Suprapubic skin (tissue), 4 donors: ENCODE measurements at regions not wholly inside any gene's neighbourhood (a gene's known extent, or its start where the extent isn't known, plus 50 kb on each side); places are given as distances from the start of the nearest gene placed in this dataset.

ENCODE experiments used
- DNase-seq, 2 donors: peaks; one replicate each; pipeline ENCODE4 v3.0.0-alpha.2; 2019; ENCODE audit warnings: low spot score in 2 of 2
- H3K27ac ChIP-seq: fragments of 200-600 bp; sonication (generic); one replicate; pipeline ENCODE4 v1.5.1; 2019
- H3K27me3 ChIP-seq: fragments of 200-600 bp; sonication (generic); one replicate; pipeline ENCODE4 v1.5.1; 2019
- H3K36me3 ChIP-seq: fragments of 200-600 bp; sonication (generic); one replicate; pipeline ENCODE4 v1.5.1; 2019
- H3K4me1 ChIP-seq: fragments of 200-600 bp; sonication (generic); one replicate; pipeline ENCODE4 v1.5.1; 2019
- H3K4me3 ChIP-seq: fragments of 200-600 bp; sonication (generic); one replicate; pipeline ENCODE4 v1.5.1; 2019; ENCODE audit warnings: mild to moderate bottlenecking
- H3K9me3 ChIP-seq: fragments of 200-600 bp; sonication (generic); one replicate; pipeline ENCODE4 v1.5.1; 2019
- EP300 ChIP-seq: sonication (generic); formaldehyde crosslinking; IDR thresholded peaks from one replicate; pipeline ENCODE4 v1.6.1; 2017; ENCODE audit warnings: antibody characterized with exemption
- POLR2A ChIP-seq, 2 donors: fragments of 450-650 bp; IDR thresholded peaks; one replicate each; pipeline ENCODE4 v1.6.1; 2017; ENCODE audit warnings: antibody characterized with exemption in 2 of 2, mild to moderate bottlenecking in 2 of 2, moderate library complexity in 2 of 2
- POLR2AphosphoS5 ChIP-seq, 3 donors: sonication (generic); formaldehyde crosslinking; IDR thresholded peaks; one replicate each; pipeline ENCODE4 v1.6.1; 2017; ENCODE audit warnings: antibody characterized with exemption in 3 of 3
- WGBS: methylation state at CpG from one replicate; pipeline ENCODE4 v1.1.5; 2018; 5-methylcytosine and 5-hydroxymethylcytosine counted together
- TF ChIP-seq, protein P1 (sequence below), 2 donors: fragments of 200-600 bp in 1 of 2; fragments of 450-650 bp in 1 of 2; sonication (generic) in 1 of 2; IDR thresholded peaks; one replicate each; pipeline ENCODE4 v1.5.1; 2016 to 2019; ENCODE audit warnings: antibody characterized with exemption in 2 of 2, mild to moderate bottlenecking in 1 of 2, moderate library complexity in 1 of 2

- WGBS = 68% methylated on average over 3 of the region's 3 CpGs
- TF ChIP-seq EP300 (no peak), POLR2A (IDR thresholded peaks at IDR 0.05) (no peak), POLR2AphosphoS5 (IDR thresholded peaks at IDR 0.05) (no peak)
- TF ChIP-seq, protein P1, sequence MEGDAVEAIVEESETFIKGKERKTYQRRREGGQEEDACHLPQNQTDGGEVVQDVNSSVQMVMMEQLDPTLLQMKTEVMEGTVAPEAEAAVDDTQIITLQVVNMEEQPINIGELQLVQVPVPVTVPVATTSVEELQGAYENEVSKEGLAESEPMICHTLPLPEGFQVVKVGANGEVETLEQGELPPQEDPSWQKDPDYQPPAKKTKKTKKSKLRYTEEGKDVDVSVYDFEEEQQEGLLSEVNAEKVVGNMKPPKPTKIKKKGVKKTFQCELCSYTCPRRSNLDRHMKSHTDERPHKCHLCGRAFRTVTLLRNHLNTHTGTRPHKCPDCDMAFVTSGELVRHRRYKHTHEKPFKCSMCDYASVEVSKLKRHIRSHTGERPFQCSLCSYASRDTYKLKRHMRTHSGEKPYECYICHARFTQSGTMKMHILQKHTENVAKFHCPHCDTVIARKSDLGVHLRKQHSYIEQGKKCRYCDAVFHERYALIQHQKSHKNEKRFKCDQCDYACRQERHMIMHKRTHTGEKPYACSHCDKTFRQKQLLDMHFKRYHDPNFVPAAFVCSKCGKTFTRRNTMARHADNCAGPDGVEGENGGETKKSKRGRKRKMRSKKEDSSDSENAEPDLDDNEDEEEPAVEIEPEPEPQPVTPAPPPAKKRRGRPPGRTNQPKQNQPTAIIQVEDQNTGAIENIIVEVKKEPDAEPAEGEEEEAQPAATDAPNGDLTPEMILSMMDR (IDR thresholded peaks at IDR 0.05) = no peak
- no peak overlapping the region for H3K4me3 ChIP-seq
- peaks cover 9% of the 10 kb centered on the region for H3K4me1 ChIP-seq
- no peak for DNase-seq
- H3K27me3 ChIP-seq = no peaks in the 10 kb centered on the region
- H3K27ac ChIP-seq = no peak overlapping the region
- no peaks in the 10 kb centered on the region for H3K9me3 ChIP-seq
- H3K36me3 ChIP-seq = no peaks in the 10 kb centered on the region
These were observed 79.0 kb upstream of the SLC7A1 start for GRCh38 chr13:29674532-29674931.

DNA sequence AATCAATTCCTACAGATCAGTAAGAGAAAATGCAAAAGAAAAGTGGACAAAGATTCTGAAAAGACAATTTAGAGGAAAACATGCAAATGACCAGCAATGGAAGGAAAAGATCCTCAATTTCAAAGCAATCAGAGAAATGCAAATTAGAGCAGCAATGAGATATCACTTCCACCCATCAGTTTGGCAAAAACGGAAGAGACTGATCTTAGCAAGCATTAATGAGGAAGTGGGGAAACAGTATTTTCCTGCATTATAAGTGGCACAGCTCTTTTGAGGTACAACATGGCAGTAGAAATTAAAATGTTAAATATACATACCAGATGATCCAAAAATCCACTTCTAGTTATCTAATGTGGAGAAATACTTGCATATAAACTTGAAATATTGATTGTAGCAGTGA, 69.1 kb upstream of the SLC7A1 start:
- Histone ChIP-seq H3K36me3 (no peaks in the 10 kb centered on the region), H3K4me3 (no peak overlapping the region), H3K9me3 (peaks cover 3% of the 10 kb centered on the region), H3K4me1 (no peaks in the 10 kb centered on the region), H3K27me3 (no peaks in the 10 kb centered on the region), H3K27ac (no peak overlapping the region)
- WGBS = 29% methylated on average over 1 of the region's 1 CpG
- DNase-seq = no peak
- no peak for TF ChIP-seq POLR2A (IDR thresholded peaks at IDR 0.05)
- TF ChIP-seq, protein P1 (IDR thresholded peaks at IDR 0.05) = no peak
- no peak for TF ChIP-seq POLR2AphosphoS5 (IDR thresholded peaks at IDR 0.05)

DNA sequence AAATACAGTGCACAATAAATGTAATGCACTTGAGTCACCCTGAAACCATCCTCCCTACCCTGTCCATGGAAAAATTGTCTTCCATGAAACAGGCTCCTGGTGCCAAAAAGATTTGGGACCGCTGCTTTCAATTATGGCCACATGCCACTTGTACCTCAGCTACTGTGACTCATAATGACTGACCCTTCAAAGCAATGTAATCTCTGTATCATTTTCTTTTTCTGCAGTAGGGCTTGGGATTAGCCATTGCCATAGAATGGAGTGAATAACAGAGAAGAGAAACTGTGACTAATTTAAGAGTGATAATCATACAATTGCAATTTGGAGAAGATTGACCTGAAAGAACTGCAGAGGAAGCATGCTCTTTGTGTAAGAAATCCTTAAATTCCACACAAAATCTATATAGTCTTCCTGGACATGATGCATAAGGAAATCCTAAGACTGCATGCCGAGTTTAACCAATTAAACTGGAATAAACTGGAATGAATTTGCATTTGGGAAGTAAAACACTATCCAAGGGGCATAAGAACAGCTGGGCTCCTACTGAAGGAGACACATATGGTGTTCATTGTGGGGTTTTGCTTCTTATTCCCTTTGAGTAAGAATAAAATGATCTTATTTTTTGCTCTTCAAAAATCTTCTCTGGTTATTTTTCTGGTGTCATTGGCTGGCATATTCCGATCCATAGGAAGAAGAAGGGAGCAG, 59.5 kb upstream of the SLC7A1 start:
- WGBS = 44% methylated on average over 3 of the region's 3 CpGs
- Histone ChIP-seq H3K4me3 (no peak overlapping the region), H3K4me1 (no peaks in the 10 kb centered on the region), H3K9me3 (no peaks in the 10 kb centered on the region), H3K27me3 (no peaks in the 10 kb centered on the region), H3K27ac (no peak overlapping the region), H3K36me3 (no peaks in the 10 kb centered on the region)
- no peak for DNase-seq
- TF ChIP-seq, protein P1 (IDR thresholded peaks at IDR 0.05) = no peak
- TF ChIP-seq EP300 (no peak), POLR2AphosphoS5 (IDR thresholded peaks at IDR 0.05) (no peak), POLR2A (IDR thresholded peaks at IDR 0.05) (no peak)

DNA sequence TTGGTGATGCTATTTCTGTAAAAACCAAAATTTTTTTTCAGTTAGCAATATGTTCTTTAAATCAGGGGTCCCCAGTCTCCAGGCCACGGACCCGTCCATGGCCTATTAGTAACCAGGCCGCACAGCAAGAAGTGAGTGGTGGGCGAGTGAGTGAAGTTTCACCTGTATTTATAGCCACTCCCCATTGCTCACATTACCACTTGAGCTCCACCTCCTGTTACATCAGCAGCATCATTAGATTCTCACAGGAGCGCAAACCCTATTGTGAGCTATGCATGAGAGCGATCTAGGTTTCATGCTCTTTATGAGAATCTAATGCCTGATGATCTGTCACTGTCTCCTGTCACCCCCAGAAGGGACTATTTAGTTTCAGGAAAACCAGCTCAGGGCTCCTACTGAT, 58.9 kb upstream of the SLC7A1 start:
- no peaks in the 10 kb centered on the region for H3K27me3 ChIP-seq
- no peaks in the 10 kb centered on the region for H3K9me3 ChIP-seq
- no peaks in the 10 kb centered on the region for H3K4me1 ChIP-seq
- H3K27ac ChIP-seq = no peak overlapping the region
- WGBS = over 99% methylated on average over 6 of the region's 6 CpGs
- DNase-seq = no peak
- no peaks in the 10 kb centered on the region for H3K36me3 ChIP-seq
- TF ChIP-seq POLR2A (IDR thresholded peaks at IDR 0.05) (no peak), POLR2AphosphoS5 (IDR thresholded peaks at IDR 0.05) (no peak), EP300 (no peak)
- TF ChIP-seq, protein P1 (IDR thresholded peaks at IDR 0.05) = no peak
- no peak overlapping the region for H3K4me3 ChIP-seq

GRCh38 chr13:29648760-29649159, 53.3 kb upstream of the SLC7A1 start:
- no peaks in the 10 kb centered on the region for H3K27me3 ChIP-seq
- TF ChIP-seq EP300 (no peak), POLR2AphosphoS5 (IDR thresholded peaks at IDR 0.05) (no peak), POLR2A (IDR thresholded peaks at IDR 0.05) (no peak)
- TF ChIP-seq, protein P1 (IDR thresholded peaks at IDR 0.05) = no peak
- no peak overlapping the region for H3K27ac ChIP-seq
- H3K36me3 ChIP-seq = no peaks in the 10 kb centered on the region
- no peak for DNase-seq
- 90% methylated on average over 2 of the region's 2 CpGs for WGBS
- H3K4me1 ChIP-seq = no peaks in the 10 kb centered on the region
- H3K4me3 ChIP-seq = no peak overlapping the region
- H3K9me3 ChIP-seq = no peaks in the 10 kb centered on the region
